ENCODE measurements at regions not wholly inside any gene's neighbourhood (a gene's known extent, or its start where the extent isn't known, plus 50 kb on each side); places are given as distances from the start of the nearest gene placed in this dataset.

DNA sequence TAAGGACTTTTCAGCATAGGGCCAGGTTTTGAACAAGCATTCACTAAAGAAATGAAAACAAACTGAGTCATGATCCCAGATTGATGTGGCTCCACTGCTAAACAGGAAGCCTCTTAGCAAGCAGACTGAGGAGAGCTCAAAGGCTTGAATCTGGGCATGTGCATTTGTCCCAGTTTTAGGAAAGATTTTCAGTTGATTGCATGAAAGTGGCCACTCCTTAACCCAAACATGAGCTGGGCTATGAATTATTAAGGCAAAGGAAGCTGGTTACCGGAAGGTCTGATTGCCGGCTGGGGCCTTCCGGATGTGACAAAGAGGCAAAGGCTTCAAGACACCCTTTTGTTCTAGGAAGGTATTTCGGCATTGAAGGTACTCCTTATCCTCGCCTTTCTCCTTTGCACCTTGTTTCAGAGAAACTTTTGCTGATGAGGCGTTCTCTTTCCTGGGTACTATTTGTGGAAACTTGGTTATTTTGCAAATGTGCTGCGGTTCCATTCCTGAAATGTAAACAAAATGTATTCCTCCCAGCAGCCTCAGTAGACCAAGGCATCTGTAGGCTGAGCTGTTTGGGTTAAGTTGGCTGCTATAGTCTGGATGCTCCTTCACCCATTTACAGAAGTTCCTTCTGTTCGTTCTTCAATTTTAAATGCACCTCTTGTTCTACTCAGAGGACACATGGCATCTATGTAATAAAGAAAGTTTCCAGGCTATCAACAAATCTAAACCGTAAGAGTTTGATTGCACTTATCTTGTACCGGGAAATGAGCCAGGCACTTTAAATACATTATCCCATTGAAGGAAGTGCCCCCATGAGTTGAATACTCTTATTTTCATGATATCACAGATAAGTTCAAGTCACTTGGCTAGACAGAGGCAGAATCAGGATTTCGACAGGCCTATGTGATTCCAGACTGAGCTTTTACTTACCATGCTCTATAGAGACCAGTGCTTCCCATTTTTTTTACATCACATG is 115.6 kb upstream of the METAP2 start:
- TF ChIP-seq, protein P1, sequence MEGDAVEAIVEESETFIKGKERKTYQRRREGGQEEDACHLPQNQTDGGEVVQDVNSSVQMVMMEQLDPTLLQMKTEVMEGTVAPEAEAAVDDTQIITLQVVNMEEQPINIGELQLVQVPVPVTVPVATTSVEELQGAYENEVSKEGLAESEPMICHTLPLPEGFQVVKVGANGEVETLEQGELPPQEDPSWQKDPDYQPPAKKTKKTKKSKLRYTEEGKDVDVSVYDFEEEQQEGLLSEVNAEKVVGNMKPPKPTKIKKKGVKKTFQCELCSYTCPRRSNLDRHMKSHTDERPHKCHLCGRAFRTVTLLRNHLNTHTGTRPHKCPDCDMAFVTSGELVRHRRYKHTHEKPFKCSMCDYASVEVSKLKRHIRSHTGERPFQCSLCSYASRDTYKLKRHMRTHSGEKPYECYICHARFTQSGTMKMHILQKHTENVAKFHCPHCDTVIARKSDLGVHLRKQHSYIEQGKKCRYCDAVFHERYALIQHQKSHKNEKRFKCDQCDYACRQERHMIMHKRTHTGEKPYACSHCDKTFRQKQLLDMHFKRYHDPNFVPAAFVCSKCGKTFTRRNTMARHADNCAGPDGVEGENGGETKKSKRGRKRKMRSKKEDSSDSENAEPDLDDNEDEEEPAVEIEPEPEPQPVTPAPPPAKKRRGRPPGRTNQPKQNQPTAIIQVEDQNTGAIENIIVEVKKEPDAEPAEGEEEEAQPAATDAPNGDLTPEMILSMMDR (IDR thresholded peaks at IDR 0.05), result no peak
- TF ChIP-seq POLR2A (IDR thresholded peaks at IDR 0.05), result no peak
